Activated naive CD8-positive, alpha-beta T cell treated with anti-CD3 and anti-CD28 coated beads, Interleukin-2, amount 10 ng/mL, durations not matched to agents 7 days and 5 days (primary cell): ENCODE measurements at regions not wholly inside any gene's neighbourhood (a gene's known extent, or its start where the extent isn't known, plus 50 kb on each side); places are given as distances from the start of the nearest gene placed in this dataset.

Experiments
- ATAC-seq: fragments of 150-1000 bp; cut with Tn5 transposase; one replicate; pipeline ENCODE4 v1.10.0; 2021; ENCODE audit warnings: low read depth, moderate library complexity
- POLR2A ChIA-PET: fragments of 350-600 bp; sonication (Branson Sonifier 250); formaldehyde crosslinking; loops from one replicate; lab custom pipeline; 2021; ENCODE audit warnings: antibody characterized with exemption; lab: Charles Lee
- DNase-seq: peaks from one replicate; pipeline ENCODE4 v3.0.0; 2021
- H3K27ac Mint-ChIP-seq: one replicate; pipeline ENCODE4 v1.8.0; 2022; ENCODE audit warnings: mild to moderate bottlenecking, mixed read lengths
- H3K27me3 Mint-ChIP-seq: one replicate; pipeline ENCODE4 v1.8.0; 2022; ENCODE audit warnings: mild to moderate bottlenecking, moderate library complexity, mixed read lengths
- H3K36me3 Mint-ChIP-seq: one replicate; pipeline ENCODE4 v1.8.0; 2021; ENCODE audit warnings: mild to moderate bottlenecking, mixed read lengths
- H3K4me1 Mint-ChIP-seq: one replicate; pipeline ENCODE4 v1.8.0; 2021; ENCODE audit warnings: mixed read lengths
- H3K4me3 Mint-ChIP-seq: one replicate; pipeline ENCODE4 v1.8.0; 2022; ENCODE audit warnings: mild to moderate bottlenecking, moderate library complexity, mixed read lengths
- H3K9me3 Mint-ChIP-seq: one replicate; pipeline ENCODE4 v1.8.0; 2021; ENCODE audit warnings: mixed read lengths

GRCh38 chr22:46060292-46061123 lies 83.5 kb upstream of the WNT7B start:
- no peak for DNase-seq
- peaks cover 13% of the 10 kb centered on the region for H3K4me1 Mint-ChIP-seq
- POLR2A ChIA-PET = no interaction called here

GRCh38 chr22:46061124-46061500 lies 84.2 kb upstream of the WNT7B start:
- no peak for ATAC-seq
- peaks cover 10% of the 10 kb centered on the region for H3K4me1 Mint-ChIP-seq
- no peak overlapping the region for H3K4me3 Mint-ChIP-seq
- POLR2A ChIA-PET = no interaction called here
- H3K27ac Mint-ChIP-seq = no peak overlapping the region
- H3K9me3 Mint-ChIP-seq = no peaks in the 10 kb centered on the region
- DNase-seq = no peak
- H3K27me3 Mint-ChIP-seq = no peaks in the 10 kb centered on the region
- no peaks in the 10 kb centered on the region for H3K36me3 Mint-ChIP-seq

More at GRCh38 chr22:46060292-46061123, 83.5 kb upstream of the WNT7B start:
- H3K36me3 Mint-ChIP-seq = no peaks in the 10 kb centered on the region
- no peak overlapping the region for H3K27ac Mint-ChIP-seq
- ATAC-seq = no peak
- no peaks in the 10 kb centered on the region for H3K27me3 Mint-ChIP-seq
- no peak overlapping the region for H3K4me3 Mint-ChIP-seq
- no peaks in the 10 kb centered on the region for H3K9me3 Mint-ChIP-seq

GRCh38 chr22:46061501-46062231 lies 84.7 kb upstream of the WNT7B start:
- no peaks in the 10 kb centered on the region for H3K36me3 Mint-ChIP-seq
- POLR2A ChIA-PET = no interaction called here
- DNase-seq = peak; percentile 26
- no peak overlapping the region for H3K4me3 Mint-ChIP-seq
- H3K27me3 Mint-ChIP-seq = no peaks in the 10 kb centered on the region
- ATAC-seq = no peak
- no peaks in the 10 kb centered on the region for H3K9me3 Mint-ChIP-seq
- peaks cover 11% of the 10 kb centered on the region for H3K4me1 Mint-ChIP-seq
- H3K27ac Mint-ChIP-seq = no peak overlapping the region

- POLR2A ChIA-PET = no interaction called here
- ATAC-seq (no peak), DNase-seq (no peak)
- H3K36me3 Mint-ChIP-seq = no peaks in the 10 kb centered on the region
- peaks cover 11% of the 10 kb centered on the region for H3K4me1 Mint-ChIP-seq
- H3K4me3 Mint-ChIP-seq = no peak overlapping the region
- no peaks in the 10 kb centered on the region for H3K9me3 Mint-ChIP-seq
- H3K27ac Mint-ChIP-seq = no peak overlapping the region
- no peaks in the 10 kb centered on the region for H3K27me3 Mint-ChIP-seq
Measured at GRCh38 chr22:46062232-46062615, 85.3 kb upstream of the WNT7B start.

- Mint-ChIP-seq H3K27ac (no peak overlapping the region), H3K4me3 (no peak overlapping the region), H3K9me3 (no peaks in the 10 kb centered on the region), H3K36me3 (no peaks in the 10 kb centered on the region), H3K27me3 (no peaks in the 10 kb centered on the region), H3K4me1 (peaks cover 10% of the 10 kb centered on the region)
- DNase-seq (no peak), ATAC-seq (no peak)
- POLR2A ChIA-PET = interaction anchor here (0.6 kb wide), 1 partner anchor 27 kb away, joined by 3 read pairs; no protein-coding TSS in a partner anchor
Measured at GRCh38 chr22:46062971-46063631, 86.1 kb upstream of the WNT7B start.

- no peaks in the 10 kb centered on the region for H3K9me3 Mint-ChIP-seq
- DNase-seq (peak; percentile 9), ATAC-seq (no peak)
- no peak overlapping the region for H3K4me3 Mint-ChIP-seq
- H3K27me3 Mint-ChIP-seq = no peaks in the 10 kb centered on the region
- H3K36me3 Mint-ChIP-seq = no peaks in the 10 kb centered on the region
- POLR2A ChIA-PET = no interaction called here
- peaks cover 8% of the 10 kb centered on the region for H3K4me1 Mint-ChIP-seq
- H3K27ac Mint-ChIP-seq = no peak overlapping the region
Measured at GRCh38 chr22:46063846-46064227, 86.5 kb upstream of the PPARA start.

- Mint-ChIP-seq H3K4me1 (peaks cover 14% of the 10 kb centered on the region), H3K27ac (no peak overlapping the region), H3K27me3 (no peaks in the 10 kb centered on the region), H3K4me3 (no peak overlapping the region), H3K9me3 (no peaks in the 10 kb centered on the region), H3K36me3 (no peaks in the 10 kb centered on the region)
- no peak for ATAC-seq
- POLR2A ChIA-PET = no interaction called here
- DNase-seq = peak; percentile 7
Measured at GRCh38 chr22:46064228-46064965, 85.9 kb upstream of the PPARA start.

GRCh38 chr22:46064966-46065666 lies 85.2 kb upstream of the PPARA start:
- H3K4me3 Mint-ChIP-seq = no peak overlapping the region
- no peaks in the 10 kb centered on the region for H3K36me3 Mint-ChIP-seq
- no peaks in the 10 kb centered on the region for H3K9me3 Mint-ChIP-seq
- POLR2A ChIA-PET = no interaction called here
- H3K4me1 Mint-ChIP-seq = peaks cover 16% of the 10 kb centered on the region
- no peak overlapping the region for H3K27ac Mint-ChIP-seq
- peak; percentile 4 for DNase-seq
- ATAC-seq = no peak
- no peaks in the 10 kb centered on the region for H3K27me3 Mint-ChIP-seq

GRCh38 chr22:46065691-46066454 lies 84.5 kb upstream of the PPARA start:
- H3K27ac Mint-ChIP-seq = no peak overlapping the region
- H3K4me3 Mint-ChIP-seq = no peak overlapping the region
- H3K27me3 Mint-ChIP-seq = no peaks in the 10 kb centered on the region
- no peaks in the 10 kb centered on the region for H3K9me3 Mint-ChIP-seq
- peaks cover 16% of the 10 kb centered on the region for H3K4me1 Mint-ChIP-seq
- ATAC-seq (no peak), DNase-seq (no peak)
- POLR2A ChIA-PET = no interaction called here
- H3K36me3 Mint-ChIP-seq = no peaks in the 10 kb centered on the region

GRCh38 chr22:46066691-46067090 lies 83.6 kb upstream of the PPARA start:
- ATAC-seq (no peak), DNase-seq (peak; percentile 4)
- H3K9me3 Mint-ChIP-seq = no peaks in the 10 kb centered on the region
- no peak overlapping the region for H3K4me3 Mint-ChIP-seq
- peaks cover 16% of the 10 kb centered on the region for H3K4me1 Mint-ChIP-seq
- POLR2A ChIA-PET = no interaction called here
- no peak overlapping the region for H3K27ac Mint-ChIP-seq
- H3K36me3 Mint-ChIP-seq = no peaks in the 10 kb centered on the region
- H3K27me3 Mint-ChIP-seq = no peaks in the 10 kb centered on the region

- ATAC-seq (no peak), DNase-seq (peak; percentile 10)
- Mint-ChIP-seq H3K9me3 (no peaks in the 10 kb centered on the region), H3K27ac (no peak overlapping the region), H3K4me3 (no peak overlapping the region), H3K36me3 (no peaks in the 10 kb centered on the region), H3K27me3 (no peaks in the 10 kb centered on the region), H3K4me1 (peaks cover 13% of the 10 kb centered on the region)
- POLR2A ChIA-PET = no interaction called here
Measured at GRCh38 chr22:46067159-46068111, 82.9 kb upstream of the PPARA start.
